ENCODE measurements at regions not wholly inside any gene's neighbourhood (a gene's known extent, or its start where the extent isn't known, plus 50 kb on each side); places are given as distances from the start of the nearest gene placed in this dataset.

DNA sequence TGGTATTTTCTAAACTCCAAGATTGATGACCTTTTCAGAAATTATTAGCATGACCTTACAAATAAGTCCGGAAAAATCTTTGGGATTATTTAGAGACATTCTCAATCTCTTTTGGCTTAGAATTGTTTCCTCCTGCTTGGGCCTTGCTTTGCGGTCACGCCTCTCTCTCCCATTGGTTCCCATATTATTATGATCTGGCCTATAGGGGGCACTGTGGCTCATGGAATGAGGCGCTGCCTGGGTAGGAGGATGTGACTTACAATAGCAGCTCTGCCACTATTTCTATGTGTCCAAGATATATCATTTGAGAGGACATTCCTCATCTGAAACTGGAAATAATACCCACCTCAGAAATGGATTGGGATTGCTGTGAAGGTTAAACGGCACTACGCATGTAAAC lies 464.9 kb downstream of the MFSD1 start:
- Histone ChIP-seq H3K4me1 (no peaks in the 10 kb centered on the region), H3K36me3 (no peaks in the 10 kb centered on the region), H3K9me3 (no peaks in the 10 kb centered on the region), H3K4me3 (no peak overlapping the region), H3K27ac (no peak overlapping the region), H3K27me3 (peaks cover 0 to 3% of the 10 kb centered on the region in 2 donors)
- intact Hi-C loops (cut with DNase I; ENCODE audit: low total_unique reads), result loop anchor here (10.0 kb wide), 1 partner anchor 738 kb away; no protein-coding TSS in a partner anchor
- DNase-seq, result no peak
- no peak for TF ChIP-seq CTCF (IDR thresholded peaks at IDR 0.05)

GRCh38 chr3:159271799-159272512 lies 470.1 kb downstream of the MFSD1 start:
- Histone ChIP-seq H3K36me3 (no peaks in the 10 kb centered on the region), H3K27me3 (no peaks in the 10 kb centered on the region), H3K9me3 (no peaks in the 10 kb centered on the region), H3K27ac (no peak overlapping the region), H3K4me1 (no peaks in the 10 kb centered on the region), H3K4me3 (no peak overlapping the region)
- no peak for DNase-seq
- intact Hi-C loops (cut with DNase I; ENCODE audit: low total_unique reads), result no loop called here
- no peak for TF ChIP-seq CTCF (IDR thresholded peaks at IDR 0.05)

GRCh38 chr3:159273070-159273469 lies 471.2 kb downstream of the MFSD1 start:
- TF ChIP-seq CTCF (IDR thresholded peaks at IDR 0.05), result no peak
- no peak for DNase-seq
- no peaks in the 10 kb centered on the region for H3K9me3 ChIP-seq
- no peaks in the 10 kb centered on the region for H3K4me1 ChIP-seq
- no peak overlapping the region for H3K27ac ChIP-seq
- H3K27me3 ChIP-seq, result no peaks in the 10 kb centered on the region
- no peak overlapping the region for H3K4me3 ChIP-seq
- H3K36me3 ChIP-seq, result no peaks in the 10 kb centered on the region
- intact Hi-C loops (cut with DNase I; ENCODE audit: low total_unique reads), result no loop called here

DNA sequence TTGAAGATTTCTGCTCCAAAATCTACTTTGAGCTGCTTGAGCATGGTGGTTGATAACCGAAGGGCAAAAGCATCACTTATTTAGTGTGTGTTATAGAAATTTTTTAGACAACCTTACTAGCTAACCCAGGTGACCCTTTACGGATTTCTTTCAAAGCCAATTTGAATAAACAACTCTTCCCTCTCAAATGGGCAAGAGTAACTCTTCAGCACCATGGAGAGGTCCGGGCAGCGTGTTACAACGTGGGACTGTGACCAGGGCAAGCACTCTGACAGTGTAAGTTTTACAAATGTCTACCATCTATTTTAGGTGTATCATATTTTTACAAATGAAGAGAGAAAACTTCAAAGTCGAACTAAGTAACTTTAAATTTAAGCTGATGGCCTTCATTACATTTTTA lies 471.8 kb downstream of the MFSD1 start:
- Histone ChIP-seq H3K27me3 (no peaks in the 10 kb centered on the region), H3K36me3 (no peaks in the 10 kb centered on the region), H3K4me1 (no peaks in the 10 kb centered on the region), H3K4me3 (no peak overlapping the region), H3K9me3 (no peaks in the 10 kb centered on the region), H3K27ac (no peak overlapping the region)
- DNase-seq, result no peak
- TF ChIP-seq CTCF (IDR thresholded peaks at IDR 0.05), result no peak
- intact Hi-C loops (cut with DNase I; ENCODE audit: low total_unique reads), result no loop called here

- H3K36me3 ChIP-seq, result no peaks in the 10 kb centered on the region
- H3K9me3 ChIP-seq, result no peaks in the 10 kb centered on the region
- TF ChIP-seq CTCF (IDR thresholded peaks at IDR 0.05), result no peak
- peaks cover 0 to 3% (median 0%) of the 10 kb centered on the region in 4 donors for H3K4me1 ChIP-seq
- no peak for DNase-seq
- no peak overlapping the region for H3K4me3 ChIP-seq
- H3K27me3 ChIP-seq, result no peaks in the 10 kb centered on the region
- intact Hi-C loops (cut with DNase I; ENCODE audit: low total_unique reads), result no loop called here
- no peak overlapping the region for H3K27ac ChIP-seq
Observed at GRCh38 chr3:159275741-159276140, 473.9 kb downstream of the MFSD1 start.
